ENCODE measurements at regions not wholly inside any gene's neighbourhood (a gene's known extent, or its start where the extent isn't known, plus 50 kb on each side); places are given as distances from the start of the nearest gene placed in this dataset.

DNA sequence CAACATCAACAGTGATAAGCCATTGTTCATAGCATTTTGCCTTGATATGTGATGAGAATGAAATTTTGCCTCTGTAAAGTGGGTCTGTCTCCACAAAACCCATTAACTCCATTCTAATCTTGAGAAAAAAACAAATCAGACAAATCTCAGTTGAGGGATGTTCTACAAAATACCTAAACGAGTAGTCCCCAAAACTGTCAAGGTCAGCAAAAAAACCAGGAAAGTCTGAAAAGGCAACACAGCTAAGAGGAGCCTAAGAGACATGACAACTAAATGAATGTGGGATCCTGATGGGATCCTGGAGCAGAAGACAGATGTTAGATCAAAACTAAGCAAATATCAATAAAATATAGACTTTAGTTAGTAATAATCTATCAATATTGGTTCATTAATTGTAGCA lies 431.6 kb upstream of the SPTLC3 start:
- BruUV-seq (replicated peaks) = no TSS peak
- no peak for FAIRE-seq
- no peak for TF ChIP-seq JUN (IDR thresholded peaks at IDR 0.05; ENCODE audit: borderline replicate concordance, insufficient read depth, insufficient read length, low read depth)
- TF ChIP-seq, protein P1, sequence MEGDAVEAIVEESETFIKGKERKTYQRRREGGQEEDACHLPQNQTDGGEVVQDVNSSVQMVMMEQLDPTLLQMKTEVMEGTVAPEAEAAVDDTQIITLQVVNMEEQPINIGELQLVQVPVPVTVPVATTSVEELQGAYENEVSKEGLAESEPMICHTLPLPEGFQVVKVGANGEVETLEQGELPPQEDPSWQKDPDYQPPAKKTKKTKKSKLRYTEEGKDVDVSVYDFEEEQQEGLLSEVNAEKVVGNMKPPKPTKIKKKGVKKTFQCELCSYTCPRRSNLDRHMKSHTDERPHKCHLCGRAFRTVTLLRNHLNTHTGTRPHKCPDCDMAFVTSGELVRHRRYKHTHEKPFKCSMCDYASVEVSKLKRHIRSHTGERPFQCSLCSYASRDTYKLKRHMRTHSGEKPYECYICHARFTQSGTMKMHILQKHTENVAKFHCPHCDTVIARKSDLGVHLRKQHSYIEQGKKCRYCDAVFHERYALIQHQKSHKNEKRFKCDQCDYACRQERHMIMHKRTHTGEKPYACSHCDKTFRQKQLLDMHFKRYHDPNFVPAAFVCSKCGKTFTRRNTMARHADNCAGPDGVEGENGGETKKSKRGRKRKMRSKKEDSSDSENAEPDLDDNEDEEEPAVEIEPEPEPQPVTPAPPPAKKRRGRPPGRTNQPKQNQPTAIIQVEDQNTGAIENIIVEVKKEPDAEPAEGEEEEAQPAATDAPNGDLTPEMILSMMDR (IDR thresholded peaks at IDR 0.05; ENCODE audit: extremely low read depth in 1 of 2, insufficient read depth in 1 of 2, low read depth in 1 of 2, low read length in 2 of 2) = no peak
- TF ChIP-seq POLR2AphosphoS5 (IDR thresholded peaks at IDR 0.05; ENCODE audit: insufficient read depth, low read depth, low read length) = no peak
- no peak for TF ChIP-seq GATA2 (IDR thresholded peaks at IDR 0.05; ENCODE audit: insufficient read depth, insufficient read length, low read depth, low read length)
- TF ChIP-seq EZH2 (IDR thresholded peaks at IDR 0.05; ENCODE audit: borderline replicate concordance, low read depth, low read length, severe bottlenecking) = no peak
- TF ChIP-seq, protein P2, sequence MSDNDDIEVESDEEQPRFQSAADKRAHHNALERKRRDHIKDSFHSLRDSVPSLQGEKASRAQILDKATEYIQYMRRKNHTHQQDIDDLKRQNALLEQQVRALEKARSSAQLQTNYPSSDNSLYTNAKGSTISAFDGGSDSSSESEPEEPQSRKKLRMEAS (IDR thresholded peaks at IDR 0.05; ENCODE audit: insufficient read depth, insufficient read length) = no peak
- TF ChIP-seq FOS (IDR thresholded peaks at IDR 0.05; ENCODE audit: borderline replicate concordance, insufficient read depth, low read length) = no peak
- TF ChIP-seq MYC (IDR thresholded peaks at IDR 0.05; ENCODE audit: low read depth, low read length) = no peak
- no peak for TF ChIP-seq POLR2A (IDR thresholded peaks at IDR 0.05; ENCODE audit: low read depth, low read length)
- ChIA-PET POLR2A (no interaction called here), CTCF (no interaction called here)
- dilution Hi-C loops (cut with MboI; ENCODE audit: extremely low pct_ligation_motif_present, low sequenced_read_pairs) = no loop called here
- intact Hi-C loops (cut with micrococcal nuclease) = no loop called here
- Histone ChIP-seq H3K4me1 (ENCODE audit: control insufficient read depth, extremely low read depth, insufficient read depth, low read length) (no peaks in the 10 kb centered on the region), H3K9ac (replicated peaks; ENCODE audit: extremely low read depth, insufficient read depth, low read length) (no peak overlapping the region), H4K20me1 (replicated peaks; ENCODE audit: control insufficient read depth, extremely low read depth, insufficient read depth, low read length) (no peaks in the 10 kb centered on the region), H3K79me2 (ENCODE audit: control insufficient read depth, insufficient read depth, low read length) (no peaks in the 10 kb centered on the region), H3K36me3 (ENCODE audit: control insufficient read depth in 2 of 2, extremely low read depth in 1 of 2, insufficient read depth in 2 of 2, low read length in 2 of 2) (no peaks in the 10 kb centered on the region), H3K27ac (ENCODE audit: insufficient read depth, low read depth, low read length) (no peak overlapping the region), H3K9me1 (replicated peaks; ENCODE audit: control insufficient read depth, extremely low read depth, insufficient read depth, low read length) (no peaks in the 10 kb centered on the region), H3K4me3 (replicated peaks in 1 of 3; ENCODE audit: insufficient read depth in 1 of 3, low read depth in 1 of 3, low read length in 3 of 3) (no peak overlapping the region), H3K4me2 (ENCODE audit: insufficient read depth, low read length) (no peak overlapping the region), H3K27me3 (ENCODE audit: control insufficient read depth in 2 of 2, insufficient read depth in 2 of 2, low read length in 2 of 2) (no peaks in the 10 kb centered on the region), H3K9me3 (replicated peaks; ENCODE audit: control insufficient read depth, insufficient read depth, low read length) (peaks cover 4% of the 10 kb centered on the region), H2AFZ (ENCODE audit: low read depth, low read length) (no peak overlapping the region)
- DNase-seq (ENCODE audit: low read depth, low spot score) = no peak
